ENCODE measurements at regions not wholly inside any gene's neighbourhood (a gene's known extent, or its start where the extent isn't known, plus 50 kb on each side); places are given as distances from the start of the nearest gene placed in this dataset.
A peak's percentile ranks its signal among the peaks of the same experiment; 100 is the strongest.

- no peak for TF ChIP-seq CTCF (IDR thresholded peaks at IDR 0.05)
- TF ChIP-seq POLR2A (IDR thresholded peaks at IDR 0.05) = no peak
- TF ChIP-seq POLR2AphosphoS5 (IDR thresholded peaks at IDR 0.05) = peak in 1 of 3 donors; percentile 28
- TF ChIP-seq EP300 (IDR thresholded peaks at IDR 0.05; ENCODE audit: low read depth) = no peak
Measured at GRCh38 chr2:37782721-37783371, 111.4 kb upstream of the CDC42EP3 start.

All from transverse colon (tissue), 4 donors.